ENCODE measurements at regions not wholly inside any gene's neighbourhood (a gene's known extent, or its start where the extent isn't known, plus 50 kb on each side); places are given as distances from the start of the nearest gene placed in this dataset.

- TF ChIP-seq, protein P1, sequence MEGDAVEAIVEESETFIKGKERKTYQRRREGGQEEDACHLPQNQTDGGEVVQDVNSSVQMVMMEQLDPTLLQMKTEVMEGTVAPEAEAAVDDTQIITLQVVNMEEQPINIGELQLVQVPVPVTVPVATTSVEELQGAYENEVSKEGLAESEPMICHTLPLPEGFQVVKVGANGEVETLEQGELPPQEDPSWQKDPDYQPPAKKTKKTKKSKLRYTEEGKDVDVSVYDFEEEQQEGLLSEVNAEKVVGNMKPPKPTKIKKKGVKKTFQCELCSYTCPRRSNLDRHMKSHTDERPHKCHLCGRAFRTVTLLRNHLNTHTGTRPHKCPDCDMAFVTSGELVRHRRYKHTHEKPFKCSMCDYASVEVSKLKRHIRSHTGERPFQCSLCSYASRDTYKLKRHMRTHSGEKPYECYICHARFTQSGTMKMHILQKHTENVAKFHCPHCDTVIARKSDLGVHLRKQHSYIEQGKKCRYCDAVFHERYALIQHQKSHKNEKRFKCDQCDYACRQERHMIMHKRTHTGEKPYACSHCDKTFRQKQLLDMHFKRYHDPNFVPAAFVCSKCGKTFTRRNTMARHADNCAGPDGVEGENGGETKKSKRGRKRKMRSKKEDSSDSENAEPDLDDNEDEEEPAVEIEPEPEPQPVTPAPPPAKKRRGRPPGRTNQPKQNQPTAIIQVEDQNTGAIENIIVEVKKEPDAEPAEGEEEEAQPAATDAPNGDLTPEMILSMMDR (IDR thresholded peaks at IDR 0.05): no peak
- no peak for TF ChIP-seq POLR2A (IDR thresholded peaks at IDR 0.05; ENCODE audit: low read depth)
These were observed 675.9 kb upstream of the ZNF608 start for GRCh38 chr5:125422342-125422741.

All from esophagus muscularis mucosa (tissue), 3 donors.